Panc1 (cell line): ENCODE measurements at regions not wholly inside any gene's neighbourhood (a gene's known extent, or its start where the extent isn't known, plus 50 kb on each side); places are given as distances from the start of the nearest gene placed in this dataset.

Experiments
- ATAC-seq: fragments of 200-7000 bp; cut with Tn5 transposase; 2 replicates; pipeline ENCODE4 v1.9.1; 2020; ENCODE audit warnings: mild to moderate bottlenecking, moderate library complexity
- BruUV-seq: library from RNA; stranded (reverse); fragments of 400-500 nt; replicated peaks from 2 replicates; lab custom pipeline; 2021; lab: Mats Ljungman, UMichigan
- CTCF ChIA-PET: fragments of 300-600 bp; sonication (Branson Sonifier 250); formaldehyde crosslinking; loops from one replicate; lab custom pipeline; 2022; ENCODE audit warnings: antibody characterized with exemption; lab: Charles Lee
- POLR2A ChIA-PET: fragments of 300-600 bp; sonication (Branson Sonifier 250); formaldehyde crosslinking; loops from one replicate; lab custom pipeline; 2022; ENCODE audit warnings: antibody characterized with exemption; lab: Charles Lee
- DNase-seq: peaks from one replicate; pipeline ENCODE4 v3.0.0-alpha.2; 2010; ENCODE audit warnings: low read depth, low spot score
- H3K27ac ChIP-seq: 2 replicates; pipeline ENCODE4 v1.5.1; 2011; ENCODE audit warnings: mild to moderate bottlenecking, low read length, inconsistent platforms
- H3K27me3 ChIP-seq: fragments of 200-500 bp; sonication (Bioruptor generic); 2 replicates; pipeline ENCODE4 v1.6.0; 2014; ENCODE audit warnings: low read length, inconsistent platforms; ENCODE audit not compliant: control insufficient read depth, insufficient read depth
- H3K36me3 ChIP-seq: fragments of 200-500 bp; sonication (Bioruptor generic); 2 replicates; pipeline ENCODE4 v1.5.1; 2014; ENCODE audit warnings: inconsistent platforms, mild to moderate bottlenecking, low read length, moderate library complexity; ENCODE audit not compliant: control insufficient read depth, insufficient read depth
- H3K4me1 ChIP-seq: 2 replicates; pipeline ENCODE4 v1.5.1; 2011; ENCODE audit warnings: inconsistent platforms, mild to moderate bottlenecking, low read length, moderate library complexity; ENCODE audit not compliant: control insufficient read depth, insufficient read depth
- H3K4me3 ChIP-seq, 2 experiments: 2 replicates each; pipeline ENCODE4 v1.5.1; 2011 to 2012; ENCODE audit warnings: low read depth in 2 of 2, low read length in 2 of 2, mild to moderate bottlenecking in 2 of 2, inconsistent platforms in 1 of 2, moderate library complexity in 1 of 2
- H3K9me3 ChIP-seq: fragments of 200-500 bp; sonication (Bioruptor generic); 2 replicates; pipeline ENCODE4 v1.5.1; 2014; ENCODE audit warnings: low read depth, mild to moderate bottlenecking, inconsistent platforms, low read length, moderate library complexity; ENCODE audit not compliant: control insufficient read depth, insufficient read depth
- POLR2AphosphoS5 ChIP-seq: IDR thresholded peaks from 2 replicates; pipeline ENCODE4 v1.6.1; 2012; ENCODE audit warnings: mild to moderate bottlenecking, low read depth, low read length, moderate library complexity
- SIN3A ChIP-seq: IDR thresholded peaks from 2 replicates; pipeline ENCODE4 v1.6.1; 2012; ENCODE audit warnings: low read depth, mild to moderate bottlenecking, low read length, moderate library complexity, borderline replicate concordance; ENCODE audit not compliant: insufficient read depth
- TCF7L2 ChIP-seq: IDR thresholded peaks from 2 replicates; pipeline ENCODE4 v1.6.1; 2011; ENCODE audit warnings: mild to moderate bottlenecking, low read depth, low read length, inconsistent platforms
- in situ Hi-C: cut with HindIII; loops from 2 replicates; pipeline ENCODE4 v1.10.0; 2016; ENCODE audit warnings: low sequenced_read_pairs, low pct_unique_long_range_greater_than_20kb
- intact Hi-C: fragments of 100-400 bp; cut with micrococcal nuclease; formaldehyde crosslinking; loops from one replicate; pipeline ENCODE4 v1.10.0; 2022; ENCODE audit not compliant: unreplicated experiment
- TF ChIP-seq, protein P1 (sequence below): fragments of 450-650 bp; IDR thresholded peaks from 2 replicates; pipeline ENCODE4 v1.5.1; 2017; ENCODE audit warnings: mild to moderate bottlenecking
- TF ChIP-seq, protein P2 (sequence below), 2 experiments: IDR thresholded peaks; 2 replicates each; pipeline ENCODE4 v1.6.1; 2011 to 2012; ENCODE audit warnings: low read depth in 2 of 2, control low read depth in 1 of 2, low read length in 1 of 2, mild to moderate bottlenecking in 1 of 2, moderate library complexity in 1 of 2; ENCODE audit not compliant: insufficient read depth in 1 of 2

DNA sequence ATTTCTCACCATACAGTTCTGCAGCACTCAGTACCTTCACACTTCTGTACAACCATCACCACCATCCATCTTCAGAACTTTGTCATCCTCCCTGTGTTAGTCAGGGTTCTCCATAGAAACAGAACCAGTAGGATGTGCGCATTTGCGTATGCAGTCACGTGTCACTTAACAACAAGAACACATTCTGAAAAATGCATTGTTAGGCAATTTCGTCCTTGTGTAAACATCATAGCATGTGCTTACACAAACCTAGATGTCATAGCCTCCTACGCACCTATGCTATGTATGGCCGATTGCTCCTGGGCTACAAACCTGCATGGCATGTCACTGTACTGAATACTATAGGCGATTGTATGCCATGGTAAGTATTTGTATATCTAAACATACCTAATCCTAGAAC is 66.2 kb upstream of the PTPRT start:
- no peaks in the 10 kb centered on the region for H3K36me3 ChIP-seq
- no peak overlapping the region for H3K27ac ChIP-seq
- CTCF ChIA-PET = no interaction called here
- no peak overlapping the region for H3K4me3 ChIP-seq
- no TSS peak for BruUV-seq
- TF ChIP-seq SIN3A = no peak
- TF ChIP-seq, protein P1, sequence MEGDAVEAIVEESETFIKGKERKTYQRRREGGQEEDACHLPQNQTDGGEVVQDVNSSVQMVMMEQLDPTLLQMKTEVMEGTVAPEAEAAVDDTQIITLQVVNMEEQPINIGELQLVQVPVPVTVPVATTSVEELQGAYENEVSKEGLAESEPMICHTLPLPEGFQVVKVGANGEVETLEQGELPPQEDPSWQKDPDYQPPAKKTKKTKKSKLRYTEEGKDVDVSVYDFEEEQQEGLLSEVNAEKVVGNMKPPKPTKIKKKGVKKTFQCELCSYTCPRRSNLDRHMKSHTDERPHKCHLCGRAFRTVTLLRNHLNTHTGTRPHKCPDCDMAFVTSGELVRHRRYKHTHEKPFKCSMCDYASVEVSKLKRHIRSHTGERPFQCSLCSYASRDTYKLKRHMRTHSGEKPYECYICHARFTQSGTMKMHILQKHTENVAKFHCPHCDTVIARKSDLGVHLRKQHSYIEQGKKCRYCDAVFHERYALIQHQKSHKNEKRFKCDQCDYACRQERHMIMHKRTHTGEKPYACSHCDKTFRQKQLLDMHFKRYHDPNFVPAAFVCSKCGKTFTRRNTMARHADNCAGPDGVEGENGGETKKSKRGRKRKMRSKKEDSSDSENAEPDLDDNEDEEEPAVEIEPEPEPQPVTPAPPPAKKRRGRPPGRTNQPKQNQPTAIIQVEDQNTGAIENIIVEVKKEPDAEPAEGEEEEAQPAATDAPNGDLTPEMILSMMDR = no peak
- no peak for TF ChIP-seq POLR2AphosphoS5
- no peak for TF ChIP-seq TCF7L2
- TF ChIP-seq, protein P2, sequence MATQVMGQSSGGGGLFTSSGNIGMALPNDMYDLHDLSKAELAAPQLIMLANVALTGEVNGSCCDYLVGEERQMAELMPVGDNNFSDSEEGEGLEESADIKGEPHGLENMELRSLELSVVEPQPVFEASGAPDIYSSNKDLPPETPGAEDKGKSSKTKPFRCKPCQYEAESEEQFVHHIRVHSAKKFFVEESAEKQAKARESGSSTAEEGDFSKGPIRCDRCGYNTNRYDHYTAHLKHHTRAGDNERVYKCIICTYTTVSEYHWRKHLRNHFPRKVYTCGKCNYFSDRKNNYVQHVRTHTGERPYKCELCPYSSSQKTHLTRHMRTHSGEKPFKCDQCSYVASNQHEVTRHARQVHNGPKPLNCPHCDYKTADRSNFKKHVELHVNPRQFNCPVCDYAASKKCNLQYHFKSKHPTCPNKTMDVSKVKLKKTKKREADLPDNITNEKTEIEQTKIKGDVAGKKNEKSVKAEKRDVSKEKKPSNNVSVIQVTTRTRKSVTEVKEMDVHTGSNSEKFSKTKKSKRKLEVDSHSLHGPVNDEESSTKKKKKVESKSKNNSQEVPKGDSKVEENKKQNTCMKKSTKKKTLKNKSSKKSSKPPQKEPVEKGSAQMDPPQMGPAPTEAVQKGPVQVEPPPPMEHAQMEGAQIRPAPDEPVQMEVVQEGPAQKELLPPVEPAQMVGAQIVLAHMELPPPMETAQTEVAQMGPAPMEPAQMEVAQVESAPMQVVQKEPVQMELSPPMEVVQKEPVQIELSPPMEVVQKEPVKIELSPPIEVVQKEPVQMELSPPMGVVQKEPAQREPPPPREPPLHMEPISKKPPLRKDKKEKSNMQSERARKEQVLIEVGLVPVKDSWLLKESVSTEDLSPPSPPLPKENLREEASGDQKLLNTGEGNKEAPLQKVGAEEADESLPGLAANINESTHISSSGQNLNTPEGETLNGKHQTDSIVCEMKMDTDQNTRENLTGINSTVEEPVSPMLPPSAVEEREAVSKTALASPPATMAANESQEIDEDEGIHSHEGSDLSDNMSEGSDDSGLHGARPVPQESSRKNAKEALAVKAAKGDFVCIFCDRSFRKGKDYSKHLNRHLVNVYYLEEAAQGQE (IDR thresholded peaks at IDR 0.05; ENCODE audit: insufficient read depth in 1 of 2, low read depth in 2 of 2, low read length in 1 of 2) = no peak
- no peaks in the 10 kb centered on the region; the same call in 1 of the 2 replicates for H3K27me3 ChIP-seq
- in situ Hi-C loops = no loop called here
- no peak for ATAC-seq
- no peak for DNase-seq
- H3K4me1 ChIP-seq = no peaks in the 10 kb centered on the region
- H3K9me3 ChIP-seq = no peaks in the 10 kb centered on the region
- POLR2A ChIA-PET = no interaction called here
- intact Hi-C loops = no loop called here

DNA sequence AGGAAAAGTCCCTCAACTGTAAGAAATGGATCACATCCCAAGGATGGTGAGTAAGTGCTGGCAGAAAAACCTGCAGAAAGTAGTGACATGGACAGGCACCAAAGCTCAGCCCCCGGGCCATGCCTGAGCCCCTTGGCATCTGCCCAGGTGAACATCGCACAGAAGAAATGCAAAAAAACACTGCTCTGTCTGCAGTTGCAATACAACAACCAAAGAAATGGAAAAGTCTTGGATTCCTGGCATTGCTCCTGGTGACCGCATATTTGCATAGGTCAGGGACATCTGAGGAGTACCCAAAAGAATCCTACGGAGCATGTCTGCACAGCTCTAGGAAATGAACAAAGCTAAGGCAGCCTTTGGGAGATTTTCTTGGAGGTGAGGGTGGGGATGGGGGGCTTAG is 63.1 kb upstream of the PTPRT start:
- BruUV-seq = no TSS peak
- Histone ChIP-seq H3K36me3 (no peaks in the 10 kb centered on the region), H3K27ac (no peak overlapping the region), H3K4me3 (no peak overlapping the region), H3K9me3 (no peaks in the 10 kb centered on the region), H3K4me1 (no peaks in the 10 kb centered on the region), H3K27me3 (no peaks in the 10 kb centered on the region; the same call in 1 of the 2 replicates)
- ChIA-PET CTCF (no interaction called here), POLR2A (no interaction called here)
- TF ChIP-seq TCF7L2 = no peak
- TF ChIP-seq POLR2AphosphoS5 = no peak
- TF ChIP-seq, protein P2 (IDR thresholded peaks at IDR 0.05; ENCODE audit: insufficient read depth in 1 of 2, low read depth in 2 of 2, low read length in 1 of 2) = no peak
- TF ChIP-seq, protein P1 = no peak
- no peak for TF ChIP-seq SIN3A
- no peak for ATAC-seq
- no peak for DNase-seq
- in situ Hi-C loops = no loop called here
- intact Hi-C loops = no loop called here
